ENCODE measurements at regions not wholly inside any gene's neighbourhood (a gene's known extent, or its start where the extent isn't known, plus 50 kb on each side); places are given as distances from the start of the nearest gene placed in this dataset.

DNA sequence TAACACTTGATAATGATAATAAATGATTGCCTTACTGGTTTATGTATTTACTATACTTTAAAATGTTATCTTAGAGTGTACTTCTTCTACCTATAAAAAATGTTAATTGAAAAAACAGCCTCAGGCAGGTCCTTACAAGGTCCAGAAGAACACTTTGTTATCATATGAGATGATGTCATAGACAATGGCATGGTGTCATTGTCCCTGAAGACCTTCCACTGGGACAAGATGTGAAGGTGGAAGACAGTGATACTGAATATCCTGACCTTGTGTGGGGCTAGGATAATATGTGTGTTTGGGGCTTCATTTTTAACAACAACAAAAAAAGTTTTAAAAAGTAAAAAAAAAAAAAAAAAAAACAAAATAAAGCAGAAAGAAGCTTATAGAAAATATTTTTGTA lies 342.2 kb upstream of the KYNU start:
- TF ChIP-seq REST (IDR thresholded peaks at IDR 0.05; ENCODE audit: insufficient replicate concordance, low read depth) (no peak), GABPA (IDR thresholded peaks at IDR 0.05; ENCODE audit: low read depth) (no peak)

All from HL-60 (cell line).